ENCODE measurements at regions not wholly inside any gene's neighbourhood (a gene's known extent, or its start where the extent isn't known, plus 50 kb on each side); places are given as distances from the start of the nearest gene placed in this dataset.

DNA sequence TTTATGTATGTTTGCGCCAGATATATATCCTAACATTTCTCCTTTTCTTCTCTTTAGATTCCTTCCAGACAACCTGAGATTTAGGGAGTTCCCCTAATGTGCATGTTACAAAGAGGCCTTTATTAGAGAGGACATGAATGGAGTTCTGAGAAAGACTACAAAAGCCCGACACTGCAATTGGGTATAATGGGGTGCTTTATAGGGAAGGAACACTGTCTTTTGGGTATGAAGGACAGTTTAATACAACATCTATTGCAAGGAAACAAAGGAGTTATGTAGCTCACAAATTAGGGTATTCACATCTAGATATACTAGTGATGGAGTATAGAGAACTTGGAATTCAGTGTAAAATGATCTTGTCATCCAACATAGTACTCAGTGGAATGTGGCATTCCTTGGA, 383.8 kb downstream of the FIGN start:
- no peak for DNase-seq (ENCODE audit: low read depth)
- H3K4me3 ChIP-seq (ENCODE audit: control insufficient read depth, low read depth, low read length): no peak overlapping the region
- TF ChIP-seq, protein P1, sequence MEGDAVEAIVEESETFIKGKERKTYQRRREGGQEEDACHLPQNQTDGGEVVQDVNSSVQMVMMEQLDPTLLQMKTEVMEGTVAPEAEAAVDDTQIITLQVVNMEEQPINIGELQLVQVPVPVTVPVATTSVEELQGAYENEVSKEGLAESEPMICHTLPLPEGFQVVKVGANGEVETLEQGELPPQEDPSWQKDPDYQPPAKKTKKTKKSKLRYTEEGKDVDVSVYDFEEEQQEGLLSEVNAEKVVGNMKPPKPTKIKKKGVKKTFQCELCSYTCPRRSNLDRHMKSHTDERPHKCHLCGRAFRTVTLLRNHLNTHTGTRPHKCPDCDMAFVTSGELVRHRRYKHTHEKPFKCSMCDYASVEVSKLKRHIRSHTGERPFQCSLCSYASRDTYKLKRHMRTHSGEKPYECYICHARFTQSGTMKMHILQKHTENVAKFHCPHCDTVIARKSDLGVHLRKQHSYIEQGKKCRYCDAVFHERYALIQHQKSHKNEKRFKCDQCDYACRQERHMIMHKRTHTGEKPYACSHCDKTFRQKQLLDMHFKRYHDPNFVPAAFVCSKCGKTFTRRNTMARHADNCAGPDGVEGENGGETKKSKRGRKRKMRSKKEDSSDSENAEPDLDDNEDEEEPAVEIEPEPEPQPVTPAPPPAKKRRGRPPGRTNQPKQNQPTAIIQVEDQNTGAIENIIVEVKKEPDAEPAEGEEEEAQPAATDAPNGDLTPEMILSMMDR (IDR thresholded peaks at IDR 0.05; ENCODE audit: control insufficient read depth, insufficient read depth, low read depth, low read length, missing control alignments): no peak

DNA sequence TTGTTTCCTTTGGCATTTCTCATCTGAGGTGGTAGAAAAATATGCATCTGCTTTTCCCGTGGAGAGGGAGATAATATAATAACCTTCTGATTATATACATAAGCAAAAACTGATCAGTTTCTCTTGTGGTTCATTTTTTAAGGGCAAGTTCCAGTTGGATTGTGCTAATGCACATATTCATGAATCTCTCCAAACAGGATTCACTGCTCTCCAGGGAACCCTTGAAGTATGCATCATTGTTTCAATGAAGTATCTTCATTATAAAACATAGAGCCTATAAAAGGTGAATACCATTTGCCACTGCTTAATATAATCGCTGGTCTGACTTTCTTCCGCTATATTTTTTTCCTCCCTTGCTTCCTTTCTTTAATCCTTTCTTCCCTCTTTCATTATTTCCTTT, 384.7 kb downstream of the FIGN start:
- no peak overlapping the region for H3K4me3 ChIP-seq (ENCODE audit: control insufficient read depth, low read depth, low read length)
- no peak for DNase-seq (ENCODE audit: low read depth)
- TF ChIP-seq, protein P1 (IDR thresholded peaks at IDR 0.05; ENCODE audit: control insufficient read depth, insufficient read depth, low read depth, low read length, missing control alignments): no peak

DNA sequence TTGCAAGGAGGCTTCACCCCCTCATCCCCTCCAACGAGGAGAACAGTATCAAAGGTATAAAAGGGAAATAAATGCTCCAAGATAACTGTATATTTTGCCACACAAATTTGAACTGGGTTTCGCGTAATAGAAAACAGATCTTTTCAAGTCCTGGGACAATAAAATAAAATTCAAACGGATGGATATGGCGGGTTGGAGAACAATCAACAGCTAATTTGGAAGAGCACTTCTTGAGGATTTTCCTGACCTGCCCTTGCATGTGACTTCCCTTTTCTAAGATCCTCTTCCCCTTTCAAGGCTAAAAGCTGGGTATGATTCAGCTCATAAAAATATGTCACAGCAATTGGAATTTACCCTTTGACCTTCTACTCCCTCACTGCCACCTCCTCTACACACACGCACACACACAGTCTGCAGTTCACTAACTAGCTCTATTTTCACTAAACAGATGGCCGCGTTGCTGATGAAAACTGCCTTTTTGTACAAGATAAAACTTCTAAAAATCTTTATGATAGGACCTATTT, 386.9 kb downstream of the FIGN start:
- peak; percentile 46 for DNase-seq (ENCODE audit: low read depth)
- peak overlapping the region; percentile 48 for H3K4me3 ChIP-seq (ENCODE audit: control insufficient read depth, low read depth, low read length)
- TF ChIP-seq, protein P1 (IDR thresholded peaks at IDR 0.05; ENCODE audit: control insufficient read depth, insufficient read depth, low read depth, low read length, missing control alignments): no peak

DNA sequence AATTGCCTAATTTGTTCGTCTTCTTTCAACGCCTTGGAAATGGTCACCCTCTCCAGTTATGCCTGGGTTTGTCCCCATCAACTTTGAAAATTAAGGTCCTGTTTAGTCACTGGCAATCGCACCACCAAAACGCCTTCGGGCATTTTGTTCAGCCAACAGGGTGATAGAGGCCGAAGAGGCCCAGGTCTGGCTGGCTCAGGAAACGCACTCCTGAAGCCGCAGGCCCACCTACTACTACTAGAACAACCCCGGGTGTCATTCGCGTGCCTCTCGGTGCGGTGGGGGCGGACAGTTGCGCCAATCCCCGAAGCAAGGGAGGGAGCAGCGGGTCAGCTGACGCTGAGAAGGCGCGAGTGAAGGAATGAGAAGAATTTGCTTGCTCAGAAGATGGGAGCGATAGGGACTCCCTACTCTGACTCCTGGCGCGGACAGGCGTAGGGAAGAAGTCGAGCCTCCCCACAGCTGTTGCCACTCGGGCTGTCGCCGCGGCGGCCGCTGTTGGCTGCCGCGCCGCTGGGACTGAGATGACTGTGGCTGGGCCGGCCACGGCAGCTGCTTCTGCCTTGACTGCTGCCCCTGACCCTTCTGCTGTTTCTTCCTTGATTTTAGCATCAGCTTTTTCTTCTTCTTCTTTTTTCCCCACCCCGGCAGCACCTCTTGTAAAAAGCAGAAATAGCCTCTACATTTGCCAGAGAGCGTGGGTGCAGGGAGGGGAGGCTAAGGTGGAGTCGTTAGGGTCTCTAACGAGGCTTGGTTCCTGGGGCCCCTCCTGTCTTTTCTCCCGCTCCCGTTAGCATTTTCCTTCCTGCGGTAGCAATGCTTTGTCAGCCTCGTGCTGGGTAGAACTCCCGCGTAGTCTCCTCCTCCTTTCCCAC, 387.6 kb downstream of the FIGN start:
- TF ChIP-seq, protein P1 (IDR thresholded peaks at IDR 0.05; ENCODE audit: control insufficient read depth, insufficient read depth, low read depth, low read length, missing control alignments): no peak
- peak; percentile 67 for DNase-seq (ENCODE audit: low read depth)
- H3K4me3 ChIP-seq (ENCODE audit: control insufficient read depth, low read depth, low read length): peak overlapping the region; percentile 48

DNA sequence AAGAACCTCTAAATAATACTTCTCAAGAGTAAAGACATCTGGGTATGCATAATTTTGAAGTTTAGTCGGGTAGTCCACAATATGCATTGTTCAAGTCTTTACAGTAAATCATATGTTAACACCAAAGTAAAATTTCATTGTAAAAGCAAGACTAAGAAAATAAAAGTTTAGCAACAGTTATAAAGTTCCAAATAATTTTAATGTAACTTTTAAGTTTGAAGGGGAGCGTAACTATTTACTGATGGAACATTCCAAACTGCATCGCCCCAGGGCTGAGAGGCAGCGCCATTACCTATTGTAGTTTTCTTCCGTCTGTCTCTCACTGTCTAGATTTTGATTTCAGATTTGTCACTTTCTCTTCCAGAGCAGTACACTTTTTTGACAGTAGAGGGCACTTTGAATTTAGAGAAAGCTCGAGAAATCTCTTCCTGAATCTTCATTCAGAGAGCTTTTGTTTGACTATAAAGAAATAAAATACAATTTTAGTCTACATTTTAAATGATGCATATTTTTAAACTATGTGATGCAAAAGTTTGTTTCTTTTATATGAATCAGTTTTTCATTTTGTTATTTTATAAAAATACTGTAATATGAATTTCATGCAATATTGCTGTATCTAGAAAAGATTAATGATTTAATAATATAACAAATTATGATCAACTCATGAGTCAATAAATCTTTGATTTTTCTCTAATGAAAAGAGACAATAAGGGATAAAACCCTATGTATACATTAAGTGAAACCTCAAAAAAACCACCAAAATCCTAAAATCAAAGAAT, 389.8 kb downstream of the FIGN start:
- no peak overlapping the region for H3K4me3 ChIP-seq (ENCODE audit: control insufficient read depth, low read depth, low read length)
- peak; percentile 20 for DNase-seq (ENCODE audit: low read depth)
- TF ChIP-seq, protein P1 (IDR thresholded peaks at IDR 0.05; ENCODE audit: control insufficient read depth, insufficient read depth, low read depth, low read length, missing control alignments): peak; percentile 69

DNA sequence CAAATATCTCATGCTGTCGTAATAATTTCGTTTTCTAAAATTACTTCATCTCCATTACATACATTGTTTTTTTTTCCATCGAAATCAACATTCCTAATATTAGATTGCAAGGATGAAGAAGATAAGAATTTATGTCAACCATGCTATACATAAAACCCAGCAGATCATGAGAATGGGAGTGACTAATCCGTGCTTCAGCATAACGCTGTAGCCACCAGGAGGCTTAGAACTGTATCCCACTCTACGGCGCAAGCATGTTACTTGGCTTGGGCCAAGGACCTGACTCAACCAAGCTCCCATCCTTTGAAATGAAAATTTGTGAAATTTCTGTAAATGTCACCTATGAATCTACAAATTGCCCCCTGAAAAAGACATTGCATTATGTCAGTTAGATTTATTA, 392.5 kb downstream of the FIGN start:
- H3K4me3 ChIP-seq (ENCODE audit: control insufficient read depth, low read depth, low read length): no peak overlapping the region
- TF ChIP-seq, protein P1 (IDR thresholded peaks at IDR 0.05; ENCODE audit: control insufficient read depth, insufficient read depth, low read depth, low read length, missing control alignments): no peak
- no peak for DNase-seq (ENCODE audit: low read depth)

Measured in AG09309 (cell line).